Mesendoderm (in vitro differentiated cells): ENCODE measurements at regions not wholly inside any gene's neighbourhood (a gene's known extent, or its start where the extent isn't known, plus 50 kb on each side); places are given as distances from the start of the nearest gene placed in this dataset.

Experiments
- DNase-seq: peaks from one replicate; pipeline ENCODE4 v3.0.0; 2013
- H2AK5ac ChIP-seq: 2 replicates; pipeline ENCODE4 v1.6.1; 2013; ENCODE audit warnings: low read length, inconsistent platforms
- H2BK120ac ChIP-seq: 2 replicates; pipeline ENCODE4 v1.6.1; 2013; ENCODE audit warnings: low read depth, mild to moderate bottlenecking, low read length, moderate library complexity, mixed read lengths
- H2BK15ac ChIP-seq: replicated peaks from 2 replicates; pipeline ENCODE4 v1.6.1; 2013; ENCODE audit warnings: low read depth, mild to moderate bottlenecking, moderate library complexity
- H2BK5ac ChIP-seq: 2 replicates; pipeline ENCODE4 v1.6.1; 2013; ENCODE audit warnings: low read length, inconsistent platforms
- H3K18ac ChIP-seq: 2 replicates; pipeline ENCODE4 v1.6.1; 2013; ENCODE audit warnings: mild to moderate bottlenecking, low read length, mixed read lengths
- H3K23ac ChIP-seq: one replicate; pipeline ENCODE4 v1.6.1; 2013; ENCODE audit warnings: low read length
- H3K27ac ChIP-seq: 2 replicates; pipeline ENCODE4 v1.5.1; 2013; ENCODE audit warnings: low read depth, mild to moderate bottlenecking, inconsistent platforms, low read length, moderate library complexity
- H3K27me3 ChIP-seq: 2 replicates; pipeline ENCODE4 v1.6.1; 2013; ENCODE audit warnings: low read length, control low read depth, mild to moderate bottlenecking, inconsistent platforms; ENCODE audit not compliant: insufficient read depth, poor library complexity
- H3K36me3 ChIP-seq: 2 replicates; pipeline ENCODE4 v1.6.1; 2013; ENCODE audit warnings: low read length, inconsistent platforms; ENCODE audit not compliant: control insufficient read depth, insufficient read depth
- H3K4ac ChIP-seq: one replicate; pipeline ENCODE4 v1.6.1; 2013; ENCODE audit warnings: low read depth, mild to moderate bottlenecking, low read length, moderate library complexity
- H3K4me1 ChIP-seq: 2 replicates; pipeline ENCODE4 v1.6.1; 2013; ENCODE audit warnings: low read depth, low read length, inconsistent platforms; ENCODE audit not compliant: control insufficient read depth
- H3K4me2 ChIP-seq: 2 replicates; pipeline ENCODE4 v1.6.1; 2013; ENCODE audit warnings: low read length
- H3K4me3 ChIP-seq: 2 replicates; pipeline ENCODE4 v1.5.1; 2013; ENCODE audit warnings: mild to moderate bottlenecking, low read length
- H3K56ac ChIP-seq: one replicate; pipeline ENCODE4 v1.6.1; 2013; ENCODE audit warnings: low read length
- H3K79me1 ChIP-seq: 2 replicates; pipeline ENCODE4 v1.6.1; 2013; ENCODE audit warnings: low read length, inconsistent platforms
- H3K79me2 ChIP-seq: 2 replicates; pipeline ENCODE4 v1.6.1; 2013; ENCODE audit warnings: mild to moderate bottlenecking, low read length; ENCODE audit not compliant: control insufficient read depth, insufficient read depth
- H3K9ac ChIP-seq: 2 replicates; pipeline ENCODE4 v1.6.1; 2013; ENCODE audit warnings: low read length, inconsistent platforms
- H4K5ac ChIP-seq: one replicate; pipeline ENCODE4 v1.6.1; 2013; ENCODE audit warnings: low read length
- H4K8ac ChIP-seq: one replicate; pipeline ENCODE4 v1.6.1; 2013; ENCODE audit warnings: low read depth, mild to moderate bottlenecking, control low read depth, low read length, moderate library complexity
- WGBS: extraction: QIAGEN DNeasy Blood & Tissue Kit; methylation state at CpG from one replicate; pipeline ENCODE4 v1.1.7; 2013; ENCODE audit warnings: low lambda C conversion rate, missing lambda C conversion rate; ENCODE audit not compliant: insufficient coverage; ENCODE audit errors: extremely low coverage; 5-methylcytosine and 5-hydroxymethylcytosine counted together

GRCh38 chr4:133720001-133720400 is 481.6 kb downstream of the PABPC4L start:
- H3K27me3 ChIP-seq = no peaks in the 10 kb centered on the region
- H3K56ac ChIP-seq = no peak overlapping the region
- no peak overlapping the region for H2BK15ac ChIP-seq
- no CpG with 5 or more reads among the region's 2 CpGs for WGBS
- no peak overlapping the region for H2AK5ac ChIP-seq
- no peaks in the 10 kb centered on the region for H3K36me3 ChIP-seq
- no peak overlapping the region for H3K4me2 ChIP-seq
- no peak overlapping the region for H3K27ac ChIP-seq
- no peak overlapping the region for H4K5ac ChIP-seq
- no peaks in the 10 kb centered on the region for H3K4me1 ChIP-seq
- no peak overlapping the region for H3K4me3 ChIP-seq
- no peak overlapping the region for H3K18ac ChIP-seq
- no peak overlapping the region for H4K8ac ChIP-seq
- H2BK120ac ChIP-seq = no peak overlapping the region
- H3K79me1 ChIP-seq = no peaks in the 10 kb centered on the region
- H3K9ac ChIP-seq = no peak overlapping the region
- no peak overlapping the region for H2BK5ac ChIP-seq
- H3K79me2 ChIP-seq = no peaks in the 10 kb centered on the region
- H3K23ac ChIP-seq = no peak overlapping the region
- no peak overlapping the region for H3K4ac ChIP-seq
- DNase-seq = no peak

- Histone ChIP-seq H2AK5ac (no peak overlapping the region), H3K4me2 (no peak overlapping the region), H3K27me3 (no peaks in the 10 kb centered on the region), H3K27ac (no peak overlapping the region), H3K4me1 (no peaks in the 10 kb centered on the region), H3K23ac (no peak overlapping the region), H4K5ac (no peak overlapping the region), H3K4me3 (no peak overlapping the region), H3K56ac (no peak overlapping the region), H2BK120ac (no peak overlapping the region), H3K18ac (no peak overlapping the region), H3K9ac (no peak overlapping the region), H4K8ac (no peak overlapping the region), H2BK5ac (no peak overlapping the region), H3K4ac (no peak overlapping the region), H3K79me2 (no peaks in the 10 kb centered on the region), H2BK15ac (no peak overlapping the region), H3K79me1 (no peaks in the 10 kb centered on the region), H3K36me3 (no peaks in the 10 kb centered on the region)
- DNase-seq = no peak
Observed at GRCh38 chr4:133719098-133719497, 482.5 kb downstream of the PABPC4L start.

GRCh38 chr4:133714211-133714610 is 487.4 kb downstream of the PABPC4L start:
- no peak overlapping the region for H2BK15ac ChIP-seq
- no peak overlapping the region for H4K8ac ChIP-seq
- H2AK5ac ChIP-seq = no peak overlapping the region
- H4K5ac ChIP-seq = no peak overlapping the region
- no peaks in the 10 kb centered on the region for H3K79me2 ChIP-seq
- no peak overlapping the region for H3K9ac ChIP-seq
- no peak overlapping the region for H3K27ac ChIP-seq
- H3K18ac ChIP-seq = no peak overlapping the region
- no peak overlapping the region for H3K23ac ChIP-seq
- no peak overlapping the region for H3K56ac ChIP-seq
- H3K4me3 ChIP-seq = no peak overlapping the region
- no peaks in the 10 kb centered on the region for H3K4me1 ChIP-seq
- H2BK5ac ChIP-seq = no peak overlapping the region
- H3K36me3 ChIP-seq = no peaks in the 10 kb centered on the region
- H3K79me1 ChIP-seq = no peaks in the 10 kb centered on the region
- DNase-seq = no peak
- H3K4me2 ChIP-seq = no peak overlapping the region
- H2BK120ac ChIP-seq = no peak overlapping the region
- no peaks in the 10 kb centered on the region for H3K27me3 ChIP-seq
- no peak overlapping the region for H3K4ac ChIP-seq

- Histone ChIP-seq H3K36me3 (no peaks in the 10 kb centered on the region), H4K8ac (no peak overlapping the region), H3K27me3 (no peaks in the 10 kb centered on the region), H3K4ac (no peak overlapping the region), H3K4me3 (no peak overlapping the region), H3K4me1 (no peaks in the 10 kb centered on the region), H2BK120ac (no peak overlapping the region), H3K27ac (no peak overlapping the region), H3K9ac (no peak overlapping the region), H3K56ac (no peak overlapping the region), H3K79me1 (no peaks in the 10 kb centered on the region), H2BK5ac (no peak overlapping the region), H3K18ac (no peak overlapping the region), H3K23ac (no peak overlapping the region), H3K4me2 (no peak overlapping the region), H3K79me2 (no peaks in the 10 kb centered on the region), H2AK5ac (no peak overlapping the region), H2BK15ac (no peak overlapping the region), H4K5ac (no peak overlapping the region)
- WGBS = no CpG with 5 or more reads among the region's 3 CpGs
- DNase-seq = no peak
Observed at GRCh38 chr4:133713340-133713739, 488.2 kb downstream of the PABPC4L start.

- WGBS = no CpG with 5 or more reads among the region's 6 CpGs
- no peaks in the 10 kb centered on the region for H3K79me1 ChIP-seq
Observed at GRCh38 chr4:133711817-133712216, 489.8 kb downstream of the PABPC4L start.

GRCh38 chr4:133694416-133694815 is 507.2 kb downstream of the PABPC4L start:
- no peaks in the 10 kb centered on the region for H3K4me1 ChIP-seq
- no peaks in the 10 kb centered on the region for H3K36me3 ChIP-seq
- no peak overlapping the region for H3K4me2 ChIP-seq
- no peaks in the 10 kb centered on the region for H3K79me2 ChIP-seq
- no peak overlapping the region for H3K27ac ChIP-seq
- no peak overlapping the region for H2BK5ac ChIP-seq
- H2AK5ac ChIP-seq = no peak overlapping the region
- H3K4me3 ChIP-seq = no peak overlapping the region
- no peak overlapping the region for H2BK120ac ChIP-seq
- H3K4ac ChIP-seq = no peak overlapping the region
- no peak overlapping the region for H4K5ac ChIP-seq
- no CpG with 5 or more reads among the region's 2 CpGs for WGBS
- H3K18ac ChIP-seq = no peak overlapping the region
- no peak overlapping the region for H4K8ac ChIP-seq
- H3K79me1 ChIP-seq = no peaks in the 10 kb centered on the region
- H3K23ac ChIP-seq = no peak overlapping the region
- H2BK15ac ChIP-seq = no peak overlapping the region
- DNase-seq = no peak
- no peaks in the 10 kb centered on the region for H3K27me3 ChIP-seq
- no peak overlapping the region for H3K56ac ChIP-seq
- no peak overlapping the region for H3K9ac ChIP-seq

More at GRCh38 chr4:133711817-133712216, 489.8 kb downstream of the PABPC4L start:
- H2BK5ac ChIP-seq = no peak overlapping the region
- H3K56ac ChIP-seq = no peak overlapping the region
- no peak overlapping the region for H2BK15ac ChIP-seq
- no peak overlapping the region for H3K4me3 ChIP-seq
- H2AK5ac ChIP-seq = no peak overlapping the region
- no peak overlapping the region for H2BK120ac ChIP-seq
- no peak overlapping the region for H3K23ac ChIP-seq
- H3K4me1 ChIP-seq = no peaks in the 10 kb centered on the region
- no peak overlapping the region for H3K18ac ChIP-seq
- no peak overlapping the region for H3K4ac ChIP-seq
- DNase-seq = peak; percentile 45
- H3K79me2 ChIP-seq = no peaks in the 10 kb centered on the region
- no peak overlapping the region for H3K4me2 ChIP-seq
- no peaks in the 10 kb centered on the region for H3K27me3 ChIP-seq
- no peak overlapping the region for H4K8ac ChIP-seq
- no peak overlapping the region for H3K27ac ChIP-seq
- no peak overlapping the region for H4K5ac ChIP-seq
- no peaks in the 10 kb centered on the region for H3K36me3 ChIP-seq
- H3K9ac ChIP-seq = no peak overlapping the region
